ENCODE measurements at regions not wholly inside any gene's neighbourhood (a gene's known extent, or its start where the extent isn't known, plus 50 kb on each side); places are given as distances from the start of the nearest gene placed in this dataset.
"Not testable (repeated sequence)": the region's sequence is repeated elsewhere in the genome, so short reads cannot be mapped to it uniquely, and the experiment has no call there.

DNA sequence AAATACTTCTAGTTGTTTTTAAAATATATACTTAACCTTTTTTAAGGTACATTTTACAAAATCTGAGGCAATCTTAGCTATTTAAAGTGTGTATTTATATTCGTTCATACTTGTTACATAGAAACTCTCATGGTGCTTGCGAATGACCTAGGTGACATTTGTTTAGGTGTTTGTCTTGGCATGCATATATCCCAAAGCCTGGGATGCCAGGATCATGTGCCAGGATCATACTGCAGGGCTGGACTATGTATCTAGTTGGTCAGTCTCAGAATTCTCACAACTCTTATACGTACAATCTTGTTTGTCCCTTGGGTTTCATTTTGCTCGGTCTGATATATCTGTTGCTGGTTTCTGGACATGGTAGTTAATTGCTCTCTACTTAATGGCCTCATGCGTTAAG lies 109.9 kb upstream of the WIPF3 start:
- ATAC-seq (ENCODE audit: low read depth); intact Hi-C loops (cut with micrococcal nuclease); H2AFZ ChIP-seq (ENCODE audit: insufficient read depth, low read depth, low read length, poor library complexity, severe bottlenecking); H3K4me2 ChIP-seq (replicated peaks; ENCODE audit: low read depth, low read length, poor library complexity, severe bottlenecking); H4K20me1 ChIP-seq (ENCODE audit: control insufficient read depth, insufficient read depth, low read length, poor library complexity, severe bottlenecking); DNase-seq; H3K27ac Mint-ChIP-seq; H3K4me1 ChIP-seq (ENCODE audit: control insufficient read depth in 2 of 2, insufficient read depth in 2 of 2, low read length in 2 of 2); H3K9me3 Mint-ChIP-seq (ENCODE audit: insufficient read depth); H3K27me3 ChIP-seq (replicated peaks in 1 of 4; ENCODE audit: control extremely low read depth in 1 of 4, control insufficient read depth in 3 of 4, insufficient read depth in 4 of 4, low read length in 3 of 4); CTCF ChIA-PET; H3K79me2 ChIP-seq (ENCODE audit: control insufficient read depth, insufficient read depth, low read length); H3K27ac ChIP-seq (ENCODE audit: low read length in 2 of 2); H3K9me3 ChIP-seq (ENCODE audit: control extremely low read depth in 1 of 3, control insufficient read depth in 2 of 3, insufficient read depth in 1 of 3, low read length in 2 of 3); H3K27me3 Mint-ChIP-seq; POLR2A ChIA-PET; H3K9ac ChIP-seq (ENCODE audit: low read length); H3K36me3 ChIP-seq (replicated peaks in 1 of 2; ENCODE audit: control extremely low read depth in 1 of 2, control insufficient read depth in 1 of 2, extremely low read depth in 1 of 2, insufficient read depth in 2 of 2, low read length in 1 of 2); H3K4me3 Mint-ChIP-seq; H3K4me1 Mint-ChIP-seq; H3K4me3 ChIP-seq (ENCODE audit: control extremely low read depth in 1 of 5, extremely low read depth in 1 of 5, insufficient read depth in 1 of 5, low read depth in 2 of 5, low read length in 4 of 5): not testable (repeated sequence)
- no CpG with 5 or more reads among the region's 5 CpGs for WGBS (ENCODE audit: insufficient coverage)

DNA sequence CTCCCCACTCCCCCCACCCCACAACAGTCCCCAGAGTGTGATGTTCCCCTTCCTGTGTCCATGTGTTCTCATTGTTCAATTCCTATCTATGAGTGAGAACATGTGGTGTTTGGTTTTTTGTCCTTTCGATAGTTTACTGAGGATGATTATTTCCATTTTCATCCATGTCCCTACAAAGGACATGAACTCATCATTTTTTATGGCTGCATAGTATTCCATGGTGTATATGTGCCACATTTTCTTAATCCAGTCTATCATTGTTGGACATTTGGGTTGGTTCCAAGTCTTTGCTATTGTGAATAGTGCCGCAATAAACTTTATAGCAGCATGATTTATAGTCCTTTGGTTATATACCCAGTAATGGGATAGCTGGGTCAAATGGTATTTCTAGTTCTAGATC lies 106.6 kb upstream of the WIPF3 start:
- H3K9ac ChIP-seq (ENCODE audit: low read length); H3K4me3 Mint-ChIP-seq; H2AFZ ChIP-seq (ENCODE audit: insufficient read depth, low read depth, low read length, poor library complexity, severe bottlenecking); H3K36me3 ChIP-seq (replicated peaks in 1 of 2; ENCODE audit: control extremely low read depth in 1 of 2, control insufficient read depth in 1 of 2, extremely low read depth in 1 of 2, insufficient read depth in 2 of 2, low read length in 1 of 2); DNase-seq; H3K4me1 ChIP-seq (ENCODE audit: control insufficient read depth in 2 of 2, insufficient read depth in 2 of 2, low read length in 2 of 2); H3K4me2 ChIP-seq (replicated peaks; ENCODE audit: low read depth, low read length, poor library complexity, severe bottlenecking); POLR2A ChIA-PET; intact Hi-C loops (cut with micrococcal nuclease); H3K9me3 Mint-ChIP-seq (ENCODE audit: insufficient read depth); H4K20me1 ChIP-seq (ENCODE audit: control insufficient read depth, insufficient read depth, low read length, poor library complexity, severe bottlenecking); CTCF ChIA-PET; H3K4me1 Mint-ChIP-seq; H3K9me3 ChIP-seq (ENCODE audit: control extremely low read depth in 1 of 3, control insufficient read depth in 2 of 3, insufficient read depth in 1 of 3, low read length in 2 of 3); ATAC-seq (ENCODE audit: low read depth); H3K27ac ChIP-seq (ENCODE audit: low read length in 2 of 2); H3K79me2 ChIP-seq (ENCODE audit: control insufficient read depth, insufficient read depth, low read length); H3K27me3 Mint-ChIP-seq; H3K4me3 ChIP-seq (ENCODE audit: control extremely low read depth in 1 of 5, extremely low read depth in 1 of 5, insufficient read depth in 1 of 5, low read depth in 2 of 5, low read length in 4 of 5); H3K27ac Mint-ChIP-seq; H3K27me3 ChIP-seq (replicated peaks in 1 of 4; ENCODE audit: control extremely low read depth in 1 of 4, control insufficient read depth in 3 of 4, insufficient read depth in 4 of 4, low read length in 3 of 4): not testable (repeated sequence)
- no CpG with 5 or more reads among the region's 2 CpGs for WGBS (ENCODE audit: insufficient coverage)

DNA sequence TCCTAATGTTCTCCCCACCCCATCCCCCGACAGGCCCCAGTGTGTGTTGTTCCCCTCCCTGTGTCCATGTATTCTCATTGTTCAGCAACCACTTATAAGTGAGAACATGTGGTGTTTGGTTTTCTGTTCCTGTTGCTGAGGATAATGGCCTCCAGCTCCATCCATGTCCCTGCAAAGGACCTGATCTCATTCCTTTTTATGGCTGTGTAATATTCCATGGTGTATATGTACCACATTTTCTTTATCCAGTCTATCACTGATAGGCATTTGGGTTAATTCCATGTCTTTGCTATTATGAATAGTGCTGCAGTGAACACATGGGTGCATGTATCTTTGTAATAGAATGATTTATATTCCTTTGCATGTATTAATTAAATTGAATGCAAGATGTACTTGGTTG lies 104.8 kb upstream of the WIPF3 start:
- no CpG with 5 or more reads among the region's 1 CpG for WGBS (ENCODE audit: insufficient coverage)
- H3K79me2 ChIP-seq (ENCODE audit: control insufficient read depth, insufficient read depth, low read length); H3K27me3 Mint-ChIP-seq; H2AFZ ChIP-seq (ENCODE audit: insufficient read depth, low read depth, low read length, poor library complexity, severe bottlenecking); H3K9me3 ChIP-seq (ENCODE audit: control extremely low read depth in 1 of 3, control insufficient read depth in 2 of 3, insufficient read depth in 1 of 3, low read length in 2 of 3); H3K27ac Mint-ChIP-seq; H3K4me1 ChIP-seq (ENCODE audit: control insufficient read depth in 2 of 2, insufficient read depth in 2 of 2, low read length in 2 of 2); H3K36me3 ChIP-seq (replicated peaks in 1 of 2; ENCODE audit: control extremely low read depth in 1 of 2, control insufficient read depth in 1 of 2, extremely low read depth in 1 of 2, insufficient read depth in 2 of 2, low read length in 1 of 2); H3K27ac ChIP-seq (ENCODE audit: low read length in 2 of 2); ATAC-seq (ENCODE audit: low read depth); H3K4me2 ChIP-seq (replicated peaks; ENCODE audit: low read depth, low read length, poor library complexity, severe bottlenecking); POLR2A ChIA-PET; CTCF ChIA-PET; DNase-seq; H4K20me1 ChIP-seq (ENCODE audit: control insufficient read depth, insufficient read depth, low read length, poor library complexity, severe bottlenecking); H3K9me3 Mint-ChIP-seq (ENCODE audit: insufficient read depth); H3K9ac ChIP-seq (ENCODE audit: low read length); H3K4me3 Mint-ChIP-seq; H3K4me1 Mint-ChIP-seq; H3K4me3 ChIP-seq (ENCODE audit: control extremely low read depth in 1 of 5, extremely low read depth in 1 of 5, insufficient read depth in 1 of 5, low read depth in 2 of 5, low read length in 4 of 5); H3K27me3 ChIP-seq (replicated peaks in 1 of 4; ENCODE audit: control extremely low read depth in 1 of 4, control insufficient read depth in 3 of 4, insufficient read depth in 4 of 4, low read length in 3 of 4); intact Hi-C loops (cut with micrococcal nuclease): not testable (repeated sequence)

DNA sequence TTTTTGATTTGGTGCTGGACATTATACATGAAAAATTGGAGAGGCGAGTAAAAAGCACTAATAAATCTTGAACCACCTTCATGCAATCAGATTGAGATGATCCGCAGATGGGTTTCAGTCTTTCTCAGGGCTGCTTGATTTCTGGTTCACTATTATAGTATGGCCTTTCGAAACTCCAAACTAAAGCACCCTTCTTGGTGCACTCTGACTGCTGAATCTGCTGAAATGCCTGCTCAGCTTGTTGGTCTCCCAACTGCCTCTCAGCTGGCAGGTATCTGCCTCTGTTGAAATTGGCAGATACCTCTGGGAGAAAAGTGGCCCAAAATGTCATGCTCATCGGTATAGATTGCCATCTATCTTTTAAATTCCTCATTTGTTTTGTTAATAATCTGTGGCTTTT lies 102.5 kb upstream of the WIPF3 start:
- ATAC-seq (ENCODE audit: low read depth); H3K9me3 ChIP-seq (ENCODE audit: control extremely low read depth in 1 of 3, control insufficient read depth in 2 of 3, insufficient read depth in 1 of 3, low read length in 2 of 3); H3K36me3 ChIP-seq (replicated peaks in 1 of 2; ENCODE audit: control extremely low read depth in 1 of 2, control insufficient read depth in 1 of 2, extremely low read depth in 1 of 2, insufficient read depth in 2 of 2, low read length in 1 of 2); H3K79me2 ChIP-seq (ENCODE audit: control insufficient read depth, insufficient read depth, low read length); POLR2A ChIA-PET; H3K9me3 Mint-ChIP-seq (ENCODE audit: insufficient read depth); H2AFZ ChIP-seq (ENCODE audit: insufficient read depth, low read depth, low read length, poor library complexity, severe bottlenecking); H3K27ac ChIP-seq (ENCODE audit: low read length in 2 of 2); intact Hi-C loops (cut with micrococcal nuclease); H3K4me1 Mint-ChIP-seq; H3K27me3 Mint-ChIP-seq; H3K27me3 ChIP-seq (replicated peaks in 1 of 4; ENCODE audit: control extremely low read depth in 1 of 4, control insufficient read depth in 3 of 4, insufficient read depth in 4 of 4, low read length in 3 of 4); H3K27ac Mint-ChIP-seq; H3K4me1 ChIP-seq (ENCODE audit: control insufficient read depth in 2 of 2, insufficient read depth in 2 of 2, low read length in 2 of 2); H3K9ac ChIP-seq (ENCODE audit: low read length); H3K4me2 ChIP-seq (replicated peaks; ENCODE audit: low read depth, low read length, poor library complexity, severe bottlenecking); CTCF ChIA-PET; H3K4me3 ChIP-seq (ENCODE audit: control extremely low read depth in 1 of 5, extremely low read depth in 1 of 5, insufficient read depth in 1 of 5, low read depth in 2 of 5, low read length in 4 of 5); DNase-seq; H4K20me1 ChIP-seq (ENCODE audit: control insufficient read depth, insufficient read depth, low read length, poor library complexity, severe bottlenecking); H3K4me3 Mint-ChIP-seq: not testable (repeated sequence)
- WGBS (ENCODE audit: insufficient coverage) = 100% methylated on average over 1 of the region's 4 CpGs
